ENCODE measurements at regions not wholly inside any gene's neighbourhood (a gene's known extent, or its start where the extent isn't known, plus 50 kb on each side); places are given as distances from the start of the nearest gene placed in this dataset.
A peak's percentile ranks its signal among the peaks of the same experiment; 100 is the strongest.

DNA sequence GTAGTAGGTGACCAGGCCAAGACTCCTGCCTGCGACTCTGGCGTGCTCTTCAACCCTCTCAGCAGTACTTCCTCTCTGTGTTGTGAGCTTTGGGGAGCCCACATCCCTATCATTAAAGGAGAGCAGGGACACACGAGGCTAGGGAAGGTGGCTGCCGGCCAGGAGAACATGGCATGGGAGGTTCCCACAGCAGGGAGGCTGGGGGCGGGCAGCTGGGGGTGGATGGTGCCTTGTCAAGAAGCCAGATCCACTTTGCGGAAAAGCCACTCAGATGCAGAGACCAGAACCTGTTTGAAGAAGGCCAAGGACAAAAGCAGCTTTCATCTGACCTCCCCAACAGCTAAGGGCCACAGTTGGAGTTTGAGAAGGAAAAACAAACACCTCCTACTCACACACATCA, 198.6 kb downstream of the BCL11B start:
- DNase-seq = no peak

DNA sequence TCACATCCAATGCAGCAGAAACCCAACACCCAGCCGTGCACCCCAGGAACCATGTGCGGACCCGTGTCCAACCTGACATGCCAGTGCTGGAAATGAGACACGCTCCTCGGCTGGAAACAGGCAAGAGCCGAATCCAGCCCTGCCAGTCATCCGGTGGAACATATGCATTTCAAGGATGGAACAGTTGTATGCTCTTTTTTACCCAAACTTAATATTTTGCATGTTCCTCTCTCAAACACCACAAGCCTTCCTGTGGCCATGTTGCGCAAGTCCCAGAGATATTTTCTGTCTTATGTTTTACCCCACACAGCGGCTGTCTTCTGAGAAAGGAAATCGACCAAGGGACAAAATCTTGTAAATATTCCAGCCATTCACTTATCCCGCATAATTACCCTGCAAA, 196.9 kb downstream of the BCL11B start:
- no peak for DNase-seq

- no peak for DNase-seq
These were observed 196.1 kb downstream of the BCL11B start for GRCh38 chr14:99075771-99076375.

GRCh38 chr14:99077076-99077843, 194.7 kb downstream of the BCL11B start:
- DNase-seq = no peak

DNA sequence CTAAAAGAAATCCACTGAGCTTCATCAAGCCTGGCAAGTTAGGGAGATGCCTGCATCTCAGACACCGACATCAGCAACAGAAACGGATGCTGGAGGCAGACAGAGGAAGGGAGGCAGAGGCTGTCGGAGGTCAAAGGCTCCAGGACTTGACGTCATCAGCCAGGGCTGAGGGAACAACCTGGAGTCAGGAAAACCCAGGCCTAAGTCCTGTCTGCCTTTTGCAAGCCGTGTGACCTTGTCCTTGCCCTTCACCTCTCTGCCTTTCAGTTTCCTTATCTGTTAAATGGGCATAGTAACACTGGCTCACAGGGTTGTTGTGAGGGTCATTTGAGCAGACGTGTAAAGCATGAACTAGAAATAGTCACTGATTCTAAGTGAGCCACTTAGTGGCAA, 194.2 kb downstream of the BCL11B start:
- no peak for DNase-seq

GRCh38 chr14:99078426-99078825, 193.6 kb downstream of the BCL11B start:
- DNase-seq = no peak

DNA sequence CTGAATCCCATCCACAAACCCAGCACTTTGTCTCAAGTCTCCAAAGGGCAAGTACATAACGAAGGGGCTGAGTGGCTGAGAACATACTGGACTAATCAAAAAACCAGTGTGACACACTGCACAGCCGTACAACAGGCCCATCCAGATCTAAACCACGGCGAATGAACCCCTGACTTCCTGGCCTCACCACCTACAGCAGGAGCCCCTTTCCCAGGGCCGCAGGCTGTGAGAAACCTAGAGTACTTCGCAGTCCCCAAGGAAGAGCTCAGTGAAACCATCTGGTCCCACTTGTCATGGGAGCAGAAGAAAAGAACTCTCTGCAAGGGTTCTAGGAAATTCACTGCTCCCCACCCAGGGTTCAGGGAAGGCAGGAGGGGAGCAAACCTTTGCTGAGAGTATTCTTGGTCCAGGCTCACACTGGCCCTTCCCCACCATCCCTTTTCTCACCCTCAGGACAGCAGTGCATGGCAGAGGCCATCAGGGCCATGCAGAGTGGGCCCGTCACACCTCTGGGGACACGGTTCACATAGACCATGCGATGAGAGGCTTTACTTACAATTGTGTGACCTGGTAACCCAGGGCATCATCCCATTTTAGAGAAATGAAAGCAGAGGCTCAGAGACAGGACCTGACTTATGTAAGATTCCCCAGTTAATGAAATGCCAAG, 192.8 kb downstream of the BCL11B start:
- no peak for DNase-seq

DNA sequence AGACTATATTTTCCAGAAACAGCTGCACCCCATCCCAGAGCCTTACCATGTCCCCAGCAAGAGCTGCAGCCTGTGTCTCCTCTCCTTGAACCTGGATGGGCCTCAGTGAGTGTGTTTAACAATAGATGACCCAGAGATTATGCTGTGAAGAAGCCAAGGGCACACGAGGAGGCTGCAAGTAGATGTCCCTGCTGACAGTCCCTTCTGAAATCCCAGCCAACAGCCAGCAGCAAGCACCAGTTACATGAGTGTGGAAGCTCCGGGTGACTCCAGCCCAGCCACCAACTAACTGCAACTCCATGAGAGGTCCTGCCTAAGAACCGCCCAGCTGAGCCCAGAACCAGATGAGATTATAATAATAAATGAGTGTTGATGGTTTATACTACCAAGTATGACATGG, 191.7 kb downstream of the BCL11B start:
- no peak for DNase-seq

- DNase-seq = no peak
These were observed 190.7 kb downstream of the BCL11B start for GRCh38 chr14:99081156-99081765.

GRCh38 chr14:99081880-99082279, 190.1 kb downstream of the BCL11B start:
- no peak for DNase-seq

GRCh38 chr14:99093532-99094517, 178.2 kb downstream of the BCL11B start:
- DNase-seq = no peak

DNA sequence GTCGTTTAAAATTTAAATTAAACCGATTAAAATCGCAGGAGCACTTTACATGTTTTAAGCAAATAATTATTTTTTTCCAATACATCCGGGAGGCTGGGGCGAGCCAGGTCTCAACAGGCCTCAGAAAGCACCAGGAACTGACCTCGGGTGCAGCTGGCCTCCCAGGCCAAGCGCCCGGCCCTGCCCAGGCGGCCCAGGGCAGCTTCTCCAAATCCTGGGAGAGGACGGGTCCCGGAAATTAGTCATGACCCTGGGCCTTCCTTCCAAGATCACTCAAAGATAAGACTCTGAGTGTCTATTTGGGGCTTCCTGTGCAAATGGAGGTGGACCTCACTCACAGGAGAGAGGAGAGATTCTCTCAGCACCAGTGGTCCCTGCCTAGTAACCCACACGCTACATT, 177.1 kb downstream of the BCL11B start:
- DNase-seq = no peak

DNA sequence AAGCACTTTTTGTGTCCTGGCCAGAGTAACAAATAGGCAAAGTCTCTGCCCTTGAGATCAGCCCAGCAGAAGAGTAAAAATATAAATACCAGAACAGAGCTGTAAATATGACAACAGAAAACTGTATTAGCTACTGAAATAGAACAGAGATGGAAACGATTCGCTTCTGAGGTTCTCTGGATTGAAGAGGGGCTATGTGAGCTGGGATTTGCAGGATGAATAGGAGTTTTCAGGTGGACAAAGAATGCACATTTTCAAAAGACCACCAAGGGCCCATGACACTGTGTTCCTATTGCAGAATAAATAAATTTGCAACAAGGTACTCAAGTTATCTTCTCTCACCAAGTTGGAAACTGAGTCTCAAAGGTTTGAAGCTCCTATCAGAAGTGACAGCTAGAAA, 176.6 kb downstream of the BCL11B start:
- no peak for DNase-seq

- no peak for DNase-seq
These were observed 173.8 kb downstream of the BCL11B start for GRCh38 chr14:99098199-99098598.

DNA sequence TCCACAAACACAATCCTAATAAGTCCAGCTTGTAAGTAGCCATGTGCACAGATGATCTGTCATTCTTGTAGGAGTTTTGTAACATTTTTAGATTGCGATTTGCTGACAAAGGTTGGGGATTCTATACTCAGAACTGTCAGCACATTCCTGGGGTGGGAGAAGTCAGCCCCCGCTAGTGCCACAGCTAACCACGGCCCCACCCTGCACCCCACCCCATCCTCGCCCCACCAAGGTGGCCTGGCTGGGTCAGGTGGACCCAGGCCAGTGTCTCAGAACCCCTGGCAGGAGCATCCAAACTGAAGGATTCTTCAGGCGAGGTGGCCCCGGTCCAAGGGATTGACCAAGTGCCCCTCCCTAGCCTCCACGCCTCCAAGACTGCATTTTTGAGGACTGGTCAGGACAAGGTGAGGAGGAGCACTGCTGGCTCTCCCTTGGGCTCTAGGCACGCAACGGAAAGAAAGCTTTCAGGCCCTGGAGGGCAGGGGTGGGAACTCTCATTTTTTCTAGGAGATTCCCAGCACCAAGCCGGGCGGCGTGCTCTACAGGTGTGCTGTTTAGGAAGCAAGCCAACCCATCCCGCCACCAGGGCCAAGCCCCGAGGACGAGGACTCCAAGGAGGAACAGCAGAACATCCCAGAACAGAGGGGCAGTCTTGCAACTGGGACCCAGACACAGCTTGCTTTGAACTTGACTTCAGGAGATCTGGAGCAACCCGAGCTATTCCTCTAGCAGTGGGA, 172.8 kb downstream of the BCL11B start:
- no peak for DNase-seq

DNA sequence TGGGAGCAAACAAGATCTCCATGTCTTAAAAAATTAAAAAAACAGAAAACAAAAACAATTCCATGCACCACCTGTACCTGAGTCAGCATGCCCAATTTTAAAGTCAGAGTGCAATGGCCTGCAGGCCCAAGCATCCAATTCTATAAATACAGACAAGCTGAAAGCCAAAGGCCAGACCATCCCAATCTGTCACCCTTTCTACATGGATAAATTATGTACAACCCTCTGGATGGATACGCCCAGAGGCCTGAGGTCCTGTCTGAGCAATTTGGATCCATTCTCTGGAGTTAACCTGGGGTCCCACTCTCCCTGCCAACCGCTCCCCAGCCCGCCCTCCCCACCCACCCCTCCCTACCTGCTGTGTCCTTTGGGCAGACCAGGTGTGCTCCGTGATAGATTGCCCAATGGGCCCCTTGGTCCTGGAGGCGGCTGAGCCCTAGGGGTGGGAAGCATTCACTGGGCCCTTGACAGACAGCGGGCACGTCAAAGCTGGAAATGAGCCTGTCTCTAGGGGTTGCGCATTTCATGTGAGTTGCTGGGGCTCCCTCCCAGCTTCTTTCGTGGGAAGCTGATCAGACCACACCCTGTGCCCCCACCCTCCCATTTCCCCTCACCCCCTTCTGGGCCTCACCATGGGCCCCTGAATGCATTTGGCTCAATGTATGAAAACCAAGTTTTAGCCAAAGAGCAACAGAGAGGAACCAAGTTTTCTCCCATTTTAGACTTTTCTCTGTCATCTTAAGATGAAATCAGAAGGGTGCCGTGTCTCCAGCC, 171.3 kb downstream of the BCL11B start:
- no peak for DNase-seq

DNA sequence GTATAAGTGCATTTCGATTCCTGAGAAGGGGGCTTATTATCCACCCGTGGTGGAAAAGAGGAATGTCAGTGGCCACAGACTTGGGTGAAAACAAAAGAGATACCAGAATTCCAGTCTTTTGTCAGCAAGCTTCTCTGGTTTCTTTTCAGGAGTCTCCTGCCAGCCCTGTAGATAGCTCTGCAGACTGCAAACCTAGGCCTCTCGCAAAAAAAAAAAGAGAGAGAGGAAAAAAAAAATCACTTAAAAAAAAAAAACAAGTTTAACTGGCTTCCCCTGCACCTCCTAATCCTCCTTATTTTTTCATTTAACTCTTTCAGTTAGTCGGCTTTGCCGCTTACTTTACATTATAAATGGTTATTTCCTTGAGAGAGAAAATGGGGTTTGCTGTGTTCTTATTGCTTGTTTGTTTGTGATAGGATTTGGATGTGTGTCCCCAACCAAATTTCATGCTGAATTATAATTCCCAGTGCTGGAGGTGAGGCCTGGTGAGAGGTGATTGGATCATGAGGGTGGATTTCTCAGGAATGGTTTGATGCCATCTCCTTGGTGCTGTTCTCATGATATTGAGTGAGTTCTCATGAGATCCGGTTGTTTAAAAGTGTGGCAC, 170.0 kb downstream of the BCL11B start:
- no peak for DNase-seq

DNA sequence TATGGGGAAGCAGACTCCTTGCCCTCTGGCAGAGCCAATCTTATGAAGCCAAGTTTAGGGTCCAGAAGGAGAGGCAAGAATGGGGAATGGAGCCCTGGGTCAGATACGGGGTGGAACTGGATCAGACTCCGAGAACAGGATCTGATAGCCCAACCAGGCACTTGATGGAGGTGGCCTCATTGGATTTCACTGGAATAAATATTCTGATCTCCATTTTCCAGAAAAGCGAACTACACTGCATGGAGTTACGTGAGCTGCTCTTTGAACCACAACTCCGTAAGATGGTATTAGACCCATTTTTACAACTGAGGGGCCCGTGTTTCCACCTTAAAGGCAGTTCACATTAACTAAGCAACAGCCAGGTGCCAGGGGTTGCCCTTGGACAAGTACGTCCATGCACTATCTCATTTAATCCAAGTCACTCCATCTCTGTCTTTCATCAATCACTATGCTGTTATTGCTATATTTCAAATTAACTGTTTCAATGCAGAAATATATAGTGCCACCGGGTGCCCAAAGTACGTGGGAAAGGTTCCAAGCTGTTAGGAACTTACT, 155.2 kb downstream of the BCL11B start:
- no peak for DNase-seq

- DNase-seq = no peak
These were observed 154.3 kb downstream of the BCL11B start for GRCh38 chr14:99117671-99118045.

DNA sequence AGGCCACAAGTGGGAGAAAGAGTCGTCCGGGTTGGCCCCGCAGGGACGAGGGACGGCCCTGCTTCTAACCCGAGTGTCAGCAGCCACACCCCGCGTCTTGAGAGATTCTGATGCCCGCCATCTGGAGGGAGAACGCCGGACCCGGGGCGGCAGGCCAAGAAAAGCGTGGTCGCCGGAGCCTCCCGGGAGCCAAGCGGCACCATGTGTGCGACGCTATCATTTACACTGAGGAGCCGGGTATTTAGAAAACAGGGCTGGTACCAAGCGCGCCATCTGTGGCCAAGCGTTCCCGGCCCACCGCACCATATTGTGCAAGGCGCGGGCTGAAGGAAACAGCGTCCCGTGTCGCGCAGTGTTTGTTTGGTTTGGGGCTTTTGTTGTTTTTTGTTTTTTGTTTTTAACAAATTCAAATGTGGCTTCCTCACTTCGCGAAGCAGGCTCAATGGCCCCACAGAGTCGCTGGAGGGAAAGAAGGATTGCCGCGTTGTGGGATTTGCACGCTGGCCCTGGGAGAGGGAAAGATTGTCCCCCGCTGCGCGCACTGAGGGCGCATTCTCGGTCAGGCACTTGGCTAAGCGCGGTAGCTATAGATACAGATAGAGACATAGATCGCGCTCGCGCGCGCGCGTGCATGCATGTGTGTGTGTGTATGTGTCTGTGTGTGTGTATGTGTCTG, 153.8 kb downstream of the BCL11B start:
- peak; percentile 91 for DNase-seq
